ENCODE measurements at regions not wholly inside any gene's neighbourhood (a gene's known extent, or its start where the extent isn't known, plus 50 kb on each side); places are given as distances from the start of the nearest gene placed in this dataset.

DNA sequence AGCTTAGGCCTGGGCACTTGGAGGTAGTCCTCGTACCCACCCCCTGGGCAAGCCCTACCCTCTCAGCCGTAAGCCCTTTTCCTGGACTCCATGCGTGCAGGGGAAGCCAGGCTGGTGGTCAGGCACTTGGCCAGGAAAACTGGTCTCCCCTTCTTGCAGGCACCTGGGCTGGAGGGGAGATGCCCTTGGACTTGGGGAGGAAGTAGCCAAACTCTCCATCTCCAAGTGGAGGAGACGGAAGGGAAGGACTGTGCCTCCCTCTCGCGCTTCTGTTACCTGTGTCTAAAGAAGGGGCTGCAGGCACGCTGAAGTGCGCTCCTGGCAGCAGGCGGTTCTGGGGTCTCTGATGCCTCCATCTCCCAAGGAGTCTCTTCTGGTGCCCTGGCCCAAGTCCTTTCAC lies 283.9 kb downstream of the PBX3 start:
- no peak for TF ChIP-seq CTCF (IDR thresholded peaks at IDR 0.05)
- TF ChIP-seq POLR2A (IDR thresholded peaks at IDR 0.05), result no peak
- TF ChIP-seq EP300 (IDR thresholded peaks at IDR 0.05), result no peak
- no peak for TF ChIP-seq POLR2AphosphoS5 (IDR thresholded peaks at IDR 0.05)

Data from suprapubic skin (tissue), 4 donors.